Suprapubic skin (tissue), 4 donors: ENCODE measurements at regions not wholly inside any gene's neighbourhood (a gene's known extent, or its start where the extent isn't known, plus 50 kb on each side); places are given as distances from the start of the nearest gene placed in this dataset.

Experiments used
- DNase-seq, 2 donors: peaks; one replicate each; pipeline ENCODE4 v3.0.0-alpha.2; 2019; ENCODE audit warnings: low spot score in 2 of 2
- H3K27ac ChIP-seq: fragments of 200-600 bp; sonication (generic); one replicate; pipeline ENCODE4 v1.5.1; 2019
- H3K27me3 ChIP-seq: fragments of 200-600 bp; sonication (generic); one replicate; pipeline ENCODE4 v1.5.1; 2019
- H3K36me3 ChIP-seq: fragments of 200-600 bp; sonication (generic); one replicate; pipeline ENCODE4 v1.5.1; 2019
- H3K4me1 ChIP-seq: fragments of 200-600 bp; sonication (generic); one replicate; pipeline ENCODE4 v1.5.1; 2019
- H3K4me3 ChIP-seq: fragments of 200-600 bp; sonication (generic); one replicate; pipeline ENCODE4 v1.5.1; 2019; ENCODE audit warnings: mild to moderate bottlenecking
- H3K9me3 ChIP-seq: fragments of 200-600 bp; sonication (generic); one replicate; pipeline ENCODE4 v1.5.1; 2019
- CTCF ChIP-seq, 2 donors: fragments of 200-600 bp in 1 of 2; fragments of 450-650 bp in 1 of 2; sonication (generic) in 1 of 2; IDR thresholded peaks; one replicate each; pipeline ENCODE4 v1.5.1; 2016 to 2019; ENCODE audit warnings: antibody characterized with exemption in 2 of 2, mild to moderate bottlenecking in 1 of 2, moderate library complexity in 1 of 2
- EP300 ChIP-seq: sonication (generic); formaldehyde crosslinking; IDR thresholded peaks from one replicate; pipeline ENCODE4 v1.6.1; 2017; ENCODE audit warnings: antibody characterized with exemption
- POLR2A ChIP-seq, 2 donors: fragments of 450-650 bp; IDR thresholded peaks; one replicate each; pipeline ENCODE4 v1.6.1; 2017; ENCODE audit warnings: antibody characterized with exemption in 2 of 2, mild to moderate bottlenecking in 2 of 2, moderate library complexity in 2 of 2
- POLR2AphosphoS5 ChIP-seq, 3 donors: sonication (generic); formaldehyde crosslinking; IDR thresholded peaks; one replicate each; pipeline ENCODE4 v1.6.1; 2017; ENCODE audit warnings: antibody characterized with exemption in 3 of 3
- WGBS: methylation state at CpG from one replicate; pipeline ENCODE4 v1.1.5; 2018; 5-methylcytosine and 5-hydroxymethylcytosine counted together

- Histone ChIP-seq H3K4me3 (no peak overlapping the region), H3K4me1 (no peaks in the 10 kb centered on the region), H3K36me3 (no peaks in the 10 kb centered on the region), H3K27me3 (no peaks in the 10 kb centered on the region), H3K9me3 (no peaks in the 10 kb centered on the region), H3K27ac (no peak overlapping the region)
- TF ChIP-seq POLR2AphosphoS5 (IDR thresholded peaks at IDR 0.05): no peak
- TF ChIP-seq CTCF (IDR thresholded peaks at IDR 0.05): no peak
- no peak for TF ChIP-seq EP300
- no peak for TF ChIP-seq POLR2A (IDR thresholded peaks at IDR 0.05)
- DNase-seq: no peak
- 54% methylated on average over 2 of the region's 2 CpGs for WGBS
These were observed 1464.0 kb downstream of the PCDH7 start for GRCh38 chr4:32184186-32184585.

GRCh38 chr4:32189130-32189529 lies 1469.0 kb downstream of the PCDH7 start:
- H3K9me3 ChIP-seq: no peaks in the 10 kb centered on the region
- H3K27me3 ChIP-seq: no peaks in the 10 kb centered on the region
- no peak for DNase-seq
- 90% methylated on average over 7 of the region's 10 CpGs for WGBS
- H3K27ac ChIP-seq: no peak overlapping the region
- H3K4me3 ChIP-seq: no peak overlapping the region
- H3K36me3 ChIP-seq: no peaks in the 10 kb centered on the region
- TF ChIP-seq POLR2A (IDR thresholded peaks at IDR 0.05) (no peak), EP300 (no peak), POLR2AphosphoS5 (IDR thresholded peaks at IDR 0.05) (no peak), CTCF (IDR thresholded peaks at IDR 0.05) (no peak)
- no peaks in the 10 kb centered on the region for H3K4me1 ChIP-seq

GRCh38 chr4:32189788-32190187 lies 1469.6 kb downstream of the PCDH7 start:
- 86% methylated on average over 2 of the region's 5 CpGs for WGBS
- H3K4me3 ChIP-seq: no peak overlapping the region

GRCh38 chr4:32191961-32192360 lies 1471.8 kb downstream of the PCDH7 start:
- no peaks in the 10 kb centered on the region for H3K36me3 ChIP-seq
- TF ChIP-seq CTCF (IDR thresholded peaks at IDR 0.05): no peak
- no peak for TF ChIP-seq EP300
- no peak for TF ChIP-seq POLR2A (IDR thresholded peaks at IDR 0.05)
- no peak for TF ChIP-seq POLR2AphosphoS5 (IDR thresholded peaks at IDR 0.05)
- no peaks in the 10 kb centered on the region for H3K27me3 ChIP-seq
- no peak overlapping the region for H3K4me3 ChIP-seq
- H3K4me1 ChIP-seq: no peaks in the 10 kb centered on the region
- H3K27ac ChIP-seq: no peak overlapping the region
- DNase-seq: no peak
- H3K9me3 ChIP-seq: no peaks in the 10 kb centered on the region
- 60% methylated on average over 4 of the region's 4 CpGs for WGBS

More at GRCh38 chr4:32189788-32190187, 1469.6 kb downstream of the PCDH7 start:
- no peak for DNase-seq
- Histone ChIP-seq H3K36me3 (no peaks in the 10 kb centered on the region), H3K4me1 (no peaks in the 10 kb centered on the region), H3K27ac (no peak overlapping the region), H3K27me3 (no peaks in the 10 kb centered on the region), H3K9me3 (no peaks in the 10 kb centered on the region)
- no peak for TF ChIP-seq CTCF (IDR thresholded peaks at IDR 0.05)
- no peak for TF ChIP-seq EP300
- TF ChIP-seq POLR2A (IDR thresholded peaks at IDR 0.05): no peak
- no peak for TF ChIP-seq POLR2AphosphoS5 (IDR thresholded peaks at IDR 0.05)

GRCh38 chr4:32192363-32192762 lies 1472.2 kb downstream of the PCDH7 start:
- Histone ChIP-seq H3K4me3 (no peak overlapping the region), H3K36me3 (no peaks in the 10 kb centered on the region), H3K27ac (no peak overlapping the region), H3K9me3 (no peaks in the 10 kb centered on the region), H3K4me1 (no peaks in the 10 kb centered on the region), H3K27me3 (no peaks in the 10 kb centered on the region)
- DNase-seq: no peak
- no peak for TF ChIP-seq POLR2A (IDR thresholded peaks at IDR 0.05)
- no peak for TF ChIP-seq CTCF (IDR thresholded peaks at IDR 0.05)
- TF ChIP-seq POLR2AphosphoS5 (IDR thresholded peaks at IDR 0.05): no peak
- TF ChIP-seq EP300: no peak
